Nucleus accumbens (tissue), 56 donors: ENCODE measurements at regions not wholly inside any gene's neighbourhood (a gene's known extent, or its start where the extent isn't known, plus 50 kb on each side); places are given as distances from the start of the nearest gene placed in this dataset.

Experiments used
- DNase-seq, 56 donors: peaks; one replicate each; lab custom pipeline; 2025; lab: John Stamatoyannopoulos, UW

GRCh38 chr2:144859716-144860115 is 339.8 kb upstream of the ZEB2 start:
- DNase-seq, result no peak

DNA sequence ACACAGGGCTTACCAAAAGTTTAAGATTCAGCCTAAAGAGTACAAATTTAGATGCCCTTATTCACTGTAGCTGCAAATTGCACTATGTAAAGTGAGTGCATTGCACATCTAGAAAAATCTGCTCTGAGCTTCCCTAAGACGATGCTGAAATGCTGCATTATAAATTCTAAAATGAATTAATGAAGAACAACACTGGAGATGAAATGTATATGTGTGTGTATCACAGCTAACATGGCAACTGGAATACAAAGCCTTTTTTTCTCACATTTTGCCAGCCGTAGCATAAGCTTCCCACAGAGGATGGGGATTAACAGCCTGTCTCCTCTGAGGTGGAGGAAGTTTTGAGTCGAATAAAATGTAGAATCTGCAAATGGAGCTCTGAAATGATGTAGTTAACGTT is 338.3 kb upstream of the ZEB2 start:
- DNase-seq, result no peak

DNA sequence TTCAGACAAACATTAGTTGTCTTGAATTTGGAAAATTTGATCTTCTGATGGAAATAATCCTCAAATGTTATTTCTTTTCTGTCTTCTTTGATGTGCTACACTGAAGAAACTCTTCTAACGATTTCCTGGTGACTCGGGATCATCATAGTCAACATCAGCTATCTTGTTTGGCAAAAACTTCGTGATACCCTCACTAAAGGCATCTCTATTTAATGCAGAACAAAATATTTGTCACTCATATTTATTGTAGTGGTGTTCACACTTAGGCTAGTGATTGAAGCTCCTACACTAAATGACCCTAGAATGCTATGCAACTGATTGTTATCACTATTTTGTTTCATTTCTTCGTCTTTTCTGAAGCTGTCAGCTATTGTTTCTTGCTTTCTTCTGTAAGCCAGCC is 334.7 kb upstream of the ZEB2 start:
- no peak for DNase-seq

- DNase-seq, result peak in 10 of 56 donors; percentile 1 to 29 (median 6)
Observed at GRCh38 chr2:144849612-144850011, 329.7 kb upstream of the ZEB2 start.

GRCh38 chr2:144848423-144848822 is 328.5 kb upstream of the ZEB2 start:
- no peak for DNase-seq

DNA sequence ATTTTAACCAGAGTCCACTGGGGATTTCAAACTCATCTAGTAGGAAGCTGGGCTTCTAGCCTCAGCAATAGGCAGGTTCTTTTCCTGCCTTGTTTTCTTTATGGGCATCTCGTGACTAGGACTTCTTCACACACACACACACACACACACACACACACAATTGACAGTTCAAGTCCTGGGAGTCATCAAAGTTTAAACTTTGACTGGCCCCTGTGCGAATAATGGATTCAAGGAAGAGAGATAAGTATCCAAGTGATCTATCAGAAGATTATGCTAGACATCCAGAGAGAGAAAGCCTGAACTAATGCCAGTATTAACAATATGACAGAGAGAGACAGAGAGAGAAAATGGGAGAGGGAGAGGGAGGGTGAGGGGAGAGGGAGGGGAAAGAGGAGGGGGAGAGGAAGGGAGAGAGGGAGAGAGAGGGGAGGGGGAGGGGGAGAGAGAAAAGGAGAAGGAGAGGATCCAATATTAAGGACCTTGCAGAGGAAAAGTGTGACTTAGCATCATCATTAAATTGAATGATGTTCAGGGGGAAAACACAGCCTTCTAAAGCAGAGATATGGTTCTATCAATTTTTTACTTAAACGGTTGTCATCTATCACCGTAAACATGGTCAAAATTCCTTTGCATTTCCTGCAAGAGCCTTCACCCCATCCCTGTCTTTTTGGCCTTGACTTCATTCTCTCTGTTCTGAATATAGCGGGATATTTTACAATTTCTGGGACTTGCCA is 327.6 kb upstream of the ZEB2 start:
- no peak for DNase-seq

- no peak for DNase-seq
Observed at GRCh38 chr2:144836635-144837350, 316.9 kb upstream of the ZEB2 start.

GRCh38 chr2:144835634-144836350 is 315.9 kb upstream of the ZEB2 start:
- no peak for DNase-seq

- no peak for DNase-seq
Observed at GRCh38 chr2:144834998-144835633, 315.2 kb upstream of the ZEB2 start.

DNA sequence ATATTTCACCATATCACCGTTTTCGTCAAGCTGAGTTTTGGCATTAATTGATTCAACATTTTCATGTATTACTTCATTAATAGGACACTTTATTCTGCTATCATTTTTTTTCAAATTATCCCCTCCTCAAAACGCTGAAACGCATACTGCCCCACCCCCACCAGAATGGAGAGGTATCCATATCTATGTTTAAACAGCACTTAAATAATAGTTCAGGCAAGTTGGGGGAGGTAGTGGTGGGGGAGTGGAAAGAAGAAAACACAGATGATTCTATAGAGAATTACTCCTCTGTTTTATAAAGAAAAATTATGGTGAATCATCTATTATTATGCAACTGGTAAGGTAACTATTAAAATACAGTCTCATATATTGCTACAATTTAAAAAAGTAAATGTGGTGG is 314.4 kb upstream of the ZEB2 start:
- no peak for DNase-seq

GRCh38 chr2:144833075-144833637 is 313.2 kb upstream of the ZEB2 start:
- DNase-seq, result no peak

DNA sequence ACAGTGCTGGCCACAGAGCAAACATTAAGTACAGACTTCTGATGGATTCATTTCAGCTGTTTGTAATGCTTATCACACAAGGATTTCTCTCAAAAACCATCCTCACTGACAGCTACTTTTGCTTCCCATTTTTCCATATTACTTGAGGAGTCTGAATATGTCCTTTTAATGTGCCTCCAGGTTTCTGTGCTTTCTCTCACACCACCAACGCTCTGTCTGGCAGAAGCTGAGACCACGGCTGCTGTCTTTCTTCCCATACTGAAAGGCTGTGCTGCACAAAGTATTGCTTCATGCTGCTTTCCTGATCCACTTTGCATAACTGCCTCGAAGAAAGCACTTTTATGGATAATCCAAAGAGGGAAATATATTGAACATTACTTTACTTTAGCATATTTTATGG is 312.1 kb upstream of the ZEB2 start:
- no peak for DNase-seq

- no peak for DNase-seq
Observed at GRCh38 chr2:144830543-144830942, 310.6 kb upstream of the ZEB2 start.

- DNase-seq, result peak in 7 of 56 donors; percentile 1 to 45 (median 14)
Observed at GRCh38 chr2:144827404-144827803, 307.5 kb upstream of the ZEB2 start.

DNA sequence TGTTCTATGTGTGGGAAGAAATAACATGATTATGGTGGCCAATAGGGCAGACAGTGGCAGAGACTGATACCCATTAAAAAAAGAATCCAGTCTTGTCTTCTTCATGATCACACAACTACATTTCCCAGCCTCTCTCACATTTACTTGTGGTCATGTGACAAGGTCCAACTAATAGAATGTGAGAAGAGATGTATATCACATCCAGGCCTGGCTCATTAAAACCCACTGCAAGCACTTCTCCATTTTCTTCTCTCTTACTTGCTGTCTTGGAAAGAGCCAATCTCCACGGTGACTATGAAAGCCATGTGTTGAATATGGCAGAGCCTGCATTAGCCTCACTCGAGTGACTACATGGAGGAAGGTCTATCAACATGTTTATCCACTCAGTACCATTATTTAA is 306.2 kb upstream of the ZEB2 start:
- DNase-seq, result no peak

DNA sequence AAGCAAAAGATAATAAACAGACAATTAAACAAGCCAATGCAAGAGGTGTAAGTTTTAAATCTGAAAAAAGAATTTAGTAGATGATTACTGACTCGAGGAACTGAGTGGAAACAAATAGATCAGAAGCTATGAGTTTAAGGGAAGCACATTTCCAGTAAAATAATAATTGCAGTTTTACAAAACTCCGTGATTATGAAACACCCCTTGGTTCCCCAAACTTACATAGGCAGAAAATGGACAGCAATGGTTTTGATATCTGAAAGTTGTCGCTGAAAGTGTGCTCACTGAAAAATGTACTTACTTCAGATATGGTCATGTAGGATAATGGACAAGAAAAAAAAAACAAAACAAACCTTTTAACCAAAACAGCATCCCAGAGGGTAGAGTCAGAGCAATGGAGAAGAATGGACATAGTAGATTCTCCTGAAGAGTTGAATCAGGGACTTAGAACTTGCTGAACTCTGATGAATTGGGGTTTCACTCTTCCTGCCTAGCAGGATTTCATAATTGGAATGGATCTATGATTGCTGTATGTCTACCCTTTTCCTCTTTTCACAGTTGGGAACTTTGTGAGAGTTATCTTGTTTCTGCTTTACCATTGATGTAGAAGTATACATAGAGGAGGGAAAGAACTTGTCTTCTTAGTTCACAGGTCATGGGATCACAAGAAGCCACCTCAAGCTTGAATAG is 305.6 kb upstream of the ZEB2 start:
- DNase-seq, result no peak

- no peak for DNase-seq
Observed at GRCh38 chr2:144824306-144825080, 304.6 kb upstream of the ZEB2 start.

- no peak for DNase-seq
Observed at GRCh38 chr2:144822966-144823365, 303.0 kb upstream of the ZEB2 start.

DNA sequence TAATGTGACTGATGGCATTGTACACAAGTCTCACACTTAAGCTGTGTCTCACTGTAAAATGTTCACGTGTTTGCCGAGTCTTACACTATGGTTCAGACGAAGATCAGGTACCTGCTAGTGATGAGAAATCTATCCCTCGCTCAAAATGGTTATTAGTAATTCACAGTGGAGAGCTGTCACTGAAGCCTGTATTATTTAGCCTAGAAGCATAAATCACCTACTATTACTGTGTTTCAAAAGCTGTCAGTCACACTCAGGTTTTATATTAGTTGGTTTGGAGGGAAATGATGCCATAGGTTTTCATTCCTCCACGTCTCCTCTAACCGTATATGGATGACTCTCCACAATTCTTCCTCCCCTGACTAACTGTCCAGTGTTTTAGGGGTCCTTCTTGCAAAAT is 292.4 kb upstream of the ZEB2 start:
- no peak for DNase-seq
